Calu3 (cell line): ENCODE measurements at regions not wholly inside any gene's neighbourhood (a gene's known extent, or its start where the extent isn't known, plus 50 kb on each side); places are given as distances from the start of the nearest gene placed in this dataset.

Experiments used
- BruUV-seq: library from RNA; stranded (reverse); fragments of 400-500 nt; replicated peaks from 2 replicates; lab custom pipeline; 2021; lab: Mats Ljungman, UMichigan
- CTCF ChIA-PET: fragments of 300-600 bp; sonication (Branson Sonifier 250); formaldehyde crosslinking; loops from one replicate; lab custom pipeline; 2022; ENCODE audit warnings: antibody characterized with exemption; lab: Charles Lee
- DNase-seq: peaks from one replicate; pipeline ENCODE4 v3.0.0; 2022
- H3K27ac Mint-ChIP-seq: one replicate; pipeline ENCODE4 v1.8.0; 2022; ENCODE audit warnings: mixed read lengths; ENCODE audit not compliant: unreplicated experiment
- H3K27me3 Mint-ChIP-seq: one replicate; pipeline ENCODE4 v1.8.0; 2022; ENCODE audit warnings: mixed read lengths; ENCODE audit not compliant: unreplicated experiment
- H3K36me3 Mint-ChIP-seq: one replicate; pipeline ENCODE4 v1.8.0; 2022; ENCODE audit warnings: mild to moderate bottlenecking, moderate library complexity, mixed read lengths; ENCODE audit not compliant: insufficient read depth, unreplicated experiment
- H3K4me1 Mint-ChIP-seq: one replicate; pipeline ENCODE4 v1.8.0; 2022; ENCODE audit warnings: mild to moderate bottlenecking, low read depth, mixed read lengths; ENCODE audit not compliant: unreplicated experiment
- H3K4me3 Mint-ChIP-seq: one replicate; pipeline ENCODE4 v1.8.0; 2022; ENCODE audit warnings: mild to moderate bottlenecking, low read depth, moderate library complexity, mixed read lengths; ENCODE audit not compliant: unreplicated experiment
- H3K9me3 Mint-ChIP-seq: one replicate; pipeline ENCODE4 v1.8.0; 2022; ENCODE audit warnings: low read depth, mixed read lengths; ENCODE audit not compliant: unreplicated experiment
- intact Hi-C: fragments of 100-400 bp; cut with micrococcal nuclease; formaldehyde crosslinking; loops from one replicate; pipeline ENCODE4 v1.10.0; 2022; ENCODE audit not compliant: unreplicated experiment
- TF ChIP-seq, protein P1 (sequence below): fragments of 200-600 bp; IDR thresholded peaks from one replicate; pipeline ENCODE4 v1.8.0; 2022; ENCODE audit warnings: antibody characterized with exemption; ENCODE audit not compliant: unreplicated experiment

DNA sequence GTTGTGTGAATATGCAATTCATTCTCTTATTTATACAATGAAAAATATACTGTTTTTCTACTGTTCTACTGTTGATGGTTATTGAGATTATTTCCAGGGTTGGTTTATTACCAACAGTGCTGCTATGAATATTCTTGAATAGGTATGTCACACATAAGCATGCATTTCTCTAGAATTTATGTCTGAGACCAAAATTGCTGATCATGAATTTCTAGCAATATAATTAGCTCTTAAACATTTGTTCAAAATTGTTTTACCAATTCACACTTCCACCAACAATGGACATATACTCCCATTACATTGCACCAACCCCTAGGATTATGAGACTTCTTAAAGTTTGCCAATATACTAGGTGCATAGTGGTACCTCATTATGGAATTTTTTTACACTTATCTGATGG, 164.1 kb upstream of the KCNQ5 start:
- BruUV-seq = no TSS peak
- H3K27ac Mint-ChIP-seq = no peak overlapping the region
- H3K4me3 Mint-ChIP-seq = no peak overlapping the region
- no peaks in the 10 kb centered on the region for H3K36me3 Mint-ChIP-seq
- TF ChIP-seq, protein P1, sequence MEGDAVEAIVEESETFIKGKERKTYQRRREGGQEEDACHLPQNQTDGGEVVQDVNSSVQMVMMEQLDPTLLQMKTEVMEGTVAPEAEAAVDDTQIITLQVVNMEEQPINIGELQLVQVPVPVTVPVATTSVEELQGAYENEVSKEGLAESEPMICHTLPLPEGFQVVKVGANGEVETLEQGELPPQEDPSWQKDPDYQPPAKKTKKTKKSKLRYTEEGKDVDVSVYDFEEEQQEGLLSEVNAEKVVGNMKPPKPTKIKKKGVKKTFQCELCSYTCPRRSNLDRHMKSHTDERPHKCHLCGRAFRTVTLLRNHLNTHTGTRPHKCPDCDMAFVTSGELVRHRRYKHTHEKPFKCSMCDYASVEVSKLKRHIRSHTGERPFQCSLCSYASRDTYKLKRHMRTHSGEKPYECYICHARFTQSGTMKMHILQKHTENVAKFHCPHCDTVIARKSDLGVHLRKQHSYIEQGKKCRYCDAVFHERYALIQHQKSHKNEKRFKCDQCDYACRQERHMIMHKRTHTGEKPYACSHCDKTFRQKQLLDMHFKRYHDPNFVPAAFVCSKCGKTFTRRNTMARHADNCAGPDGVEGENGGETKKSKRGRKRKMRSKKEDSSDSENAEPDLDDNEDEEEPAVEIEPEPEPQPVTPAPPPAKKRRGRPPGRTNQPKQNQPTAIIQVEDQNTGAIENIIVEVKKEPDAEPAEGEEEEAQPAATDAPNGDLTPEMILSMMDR = no peak
- CTCF ChIA-PET = no interaction called here
- no peak for DNase-seq
- H3K9me3 Mint-ChIP-seq = peaks cover 2% of the 10 kb centered on the region
- intact Hi-C loops = no loop called here
- no peaks in the 10 kb centered on the region for H3K27me3 Mint-ChIP-seq
- no peaks in the 10 kb centered on the region for H3K4me1 Mint-ChIP-seq

DNA sequence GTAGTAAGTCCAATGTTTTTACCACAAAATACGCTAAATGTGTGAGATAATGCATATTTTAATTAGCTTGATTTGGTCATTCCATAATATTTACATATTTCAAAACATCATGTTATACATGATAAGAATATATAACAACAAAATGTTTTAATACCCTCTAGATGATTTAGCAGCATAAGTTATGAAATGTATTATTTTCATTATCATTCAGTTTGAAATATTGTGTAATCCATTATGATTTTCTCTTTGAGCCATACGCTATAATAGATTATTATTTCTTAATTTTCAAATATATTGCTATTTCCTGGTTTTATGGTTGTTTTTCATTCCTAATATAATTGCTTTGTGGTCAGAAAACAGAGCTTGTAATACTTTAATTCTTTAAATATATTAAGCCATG, 163.3 kb upstream of the KCNQ5 start:
- Mint-ChIP-seq H3K27ac (no peak overlapping the region), H3K27me3 (no peaks in the 10 kb centered on the region), H3K4me1 (no peaks in the 10 kb centered on the region), H3K9me3 (peaks cover 2% of the 10 kb centered on the region), H3K36me3 (no peaks in the 10 kb centered on the region), H3K4me3 (no peak overlapping the region)
- BruUV-seq = no TSS peak
- TF ChIP-seq, protein P1 = no peak
- DNase-seq = no peak
- intact Hi-C loops = no loop called here
- CTCF ChIA-PET = interaction anchor here (0.7 kb wide), 1 partner anchor 122 kb away, joined by 3 read pairs; no protein-coding TSS in a partner anchor

DNA sequence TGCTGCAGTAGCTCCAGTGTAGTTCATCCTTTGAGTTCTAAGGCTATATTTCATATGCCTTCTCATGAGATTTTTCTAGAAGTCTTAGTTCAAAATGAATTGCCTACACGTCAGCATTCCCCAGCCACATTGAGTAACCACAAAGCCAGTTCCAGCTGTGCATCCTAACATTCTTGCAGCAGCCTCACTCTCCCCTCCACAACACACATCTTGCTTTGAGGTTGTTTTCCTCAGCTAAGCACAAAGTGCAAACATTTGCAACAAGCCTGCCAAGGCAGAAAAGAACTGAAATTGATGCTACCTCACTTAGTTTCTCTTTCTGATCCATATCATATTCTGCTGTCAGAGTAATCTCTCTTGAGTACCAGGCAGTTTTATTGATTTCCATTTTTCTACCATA, 160.7 kb upstream of the KCNQ5 start:
- intact Hi-C loops = no loop called here
- no peak for DNase-seq
- TF ChIP-seq, protein P1 = no peak
- Mint-ChIP-seq H3K27me3 (no peaks in the 10 kb centered on the region), H3K4me3 (no peak overlapping the region), H3K36me3 (no peaks in the 10 kb centered on the region), H3K27ac (no peak overlapping the region), H3K4me1 (no peaks in the 10 kb centered on the region), H3K9me3 (no peaks in the 10 kb centered on the region)
- BruUV-seq = no TSS peak
- CTCF ChIA-PET = no interaction called here

DNA sequence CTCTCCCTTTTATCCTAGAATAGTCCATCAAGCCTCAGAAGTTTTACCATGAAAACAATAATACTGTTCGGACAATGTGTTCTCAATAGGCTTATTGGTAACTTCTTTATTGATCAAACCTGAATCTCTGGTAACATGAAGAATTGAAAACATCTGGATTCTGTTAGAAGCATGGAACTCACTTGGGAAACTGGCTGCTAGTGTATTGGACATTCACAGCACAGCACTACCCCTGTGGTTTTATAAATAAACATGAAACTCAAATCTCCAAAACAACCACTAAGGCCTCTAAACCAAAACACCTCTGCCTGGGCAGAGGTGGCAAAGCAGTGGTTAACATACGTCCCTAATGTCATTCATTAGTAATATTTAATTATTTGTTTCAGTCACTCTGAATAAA, 157.6 kb upstream of the KCNQ5 start:
- Mint-ChIP-seq H3K27me3 (no peaks in the 10 kb centered on the region), H3K4me1 (no peaks in the 10 kb centered on the region), H3K4me3 (no peak overlapping the region), H3K36me3 (no peaks in the 10 kb centered on the region), H3K9me3 (peaks cover 2% of the 10 kb centered on the region), H3K27ac (no peak overlapping the region)
- DNase-seq = no peak
- TF ChIP-seq, protein P1 = no peak
- intact Hi-C loops = no loop called here
- BruUV-seq = no TSS peak
- CTCF ChIA-PET = no interaction called here
